LNCaP clone FGC (cell line): ENCODE measurements at regions not wholly inside any gene's neighbourhood (a gene's known extent, or its start where the extent isn't known, plus 50 kb on each side); places are given as distances from the start of the nearest gene placed in this dataset.

Source experiments
- DNase-seq: peaks from one replicate; pipeline ENCODE4 v3.0.0-alpha.2; 2011; ENCODE audit warnings: low read depth
- H3K4me3 ChIP-seq: 2 replicates; pipeline ENCODE4 v1.5.1; 2011; ENCODE audit warnings: mild to moderate bottlenecking, low read depth, low read length, control low read depth
- CTCF ChIP-seq: IDR thresholded peaks from 2 replicates; pipeline ENCODE4 v1.5.1; 2012; ENCODE audit warnings: mild to moderate bottlenecking; ENCODE audit not compliant: control insufficient read depth, insufficient read depth; ENCODE audit errors: extremely low read depth

DNA sequence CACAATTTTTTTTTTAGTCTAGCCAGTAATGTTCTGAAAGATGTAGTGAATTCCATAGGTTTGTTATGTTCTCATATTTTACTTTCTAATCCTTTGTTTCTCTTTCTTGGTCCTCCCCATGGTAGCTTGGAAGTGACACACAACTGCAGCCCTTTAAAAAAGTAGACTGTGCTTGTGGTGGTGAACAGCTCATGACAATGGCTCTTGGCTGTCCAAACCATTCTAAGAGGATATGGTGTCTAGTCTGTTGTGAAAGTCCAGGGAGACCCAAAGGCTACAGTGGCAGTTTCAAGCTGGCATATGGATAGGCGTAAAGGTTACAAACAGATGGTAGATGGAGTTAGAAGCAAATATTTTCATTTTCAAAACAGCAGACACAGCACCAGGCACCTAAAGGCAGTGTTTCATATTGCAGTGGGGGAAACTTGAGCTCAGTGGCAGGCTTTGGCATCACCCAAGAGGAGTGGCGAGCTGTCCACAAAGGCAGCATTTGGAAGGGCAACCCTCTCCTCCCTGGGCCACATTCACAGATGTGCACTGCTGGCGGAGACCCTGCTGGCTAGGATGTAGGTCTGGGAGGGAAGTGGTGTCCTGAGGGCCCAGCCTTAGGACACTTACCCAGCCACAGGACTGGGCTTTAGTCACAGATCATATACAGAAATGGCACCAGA, 102.1 kb downstream of the DYRK2 start:
- TF ChIP-seq CTCF, result no peak
- DNase-seq, result no peak
- no peak overlapping the region for H3K4me3 ChIP-seq

- no peak overlapping the region for H3K4me3 ChIP-seq
- no peak for DNase-seq
- no peak for TF ChIP-seq CTCF
These were observed 102.9 kb downstream of the DYRK2 start for GRCh38 chr12:67751381-67751928.

DNA sequence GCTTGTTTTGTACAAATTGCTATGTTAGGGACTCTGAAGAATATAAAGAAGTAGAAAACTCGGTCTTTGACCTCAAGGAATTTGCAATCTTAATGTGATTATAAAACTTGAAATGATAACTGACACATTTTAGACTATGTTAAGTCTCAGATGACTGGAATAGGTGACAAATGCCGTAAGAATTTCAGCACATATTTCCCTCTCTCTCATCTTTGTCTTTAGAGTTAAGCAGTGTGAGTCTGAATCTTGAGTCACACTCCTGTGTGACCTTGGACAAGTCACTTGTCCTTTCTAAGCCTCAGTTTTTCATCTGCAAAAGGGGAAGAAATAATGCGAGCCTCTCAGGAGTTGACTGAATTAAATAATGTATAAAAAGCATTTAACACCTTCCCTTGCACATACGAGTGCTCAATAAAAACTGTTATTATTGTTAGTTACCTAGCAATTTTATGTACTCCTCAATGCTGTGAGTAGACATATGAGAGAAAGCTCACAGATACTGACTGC, 103.7 kb downstream of the DYRK2 start:
- DNase-seq, result no peak
- no peak overlapping the region for H3K4me3 ChIP-seq
- TF ChIP-seq CTCF, result no peak

DNA sequence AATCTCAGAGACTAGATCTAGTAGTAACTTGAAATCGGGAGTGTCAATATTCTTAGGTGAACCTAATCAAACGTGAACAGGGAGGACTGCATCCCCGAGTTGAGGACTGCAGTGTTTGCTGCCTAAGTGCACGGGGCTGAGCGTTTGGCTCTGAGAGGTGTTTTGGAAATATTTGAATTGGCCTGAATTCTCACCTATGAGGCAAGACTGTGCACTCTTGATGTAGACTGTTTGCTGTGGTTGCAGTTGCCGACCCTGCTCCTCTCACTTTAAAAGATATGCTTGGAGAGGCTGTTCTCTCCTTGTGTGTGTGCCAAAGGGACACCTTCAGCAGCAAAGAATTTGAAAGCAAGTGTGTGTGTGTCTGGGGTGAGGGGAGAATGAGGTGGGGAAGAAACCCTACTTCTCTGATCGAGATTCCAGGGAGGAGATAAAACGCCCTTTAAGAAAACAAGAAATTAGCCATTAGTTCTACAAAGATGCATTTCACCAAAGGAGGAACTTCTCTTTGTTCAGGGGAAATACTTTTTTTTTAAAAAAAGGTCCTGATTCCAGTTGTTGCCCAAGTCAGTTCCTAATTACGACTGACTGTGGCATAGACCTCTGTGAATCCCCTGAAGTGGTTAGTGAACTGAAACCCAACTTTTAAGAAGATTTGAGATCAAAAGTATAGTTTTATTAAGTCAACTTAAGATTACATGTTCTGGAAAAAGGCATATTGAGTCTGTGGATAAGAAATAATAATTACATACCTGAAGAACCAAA, 106.6 kb downstream of the DYRK2 start:
- no peak overlapping the region for H3K4me3 ChIP-seq
- no peak for TF ChIP-seq CTCF
- no peak for DNase-seq

DNA sequence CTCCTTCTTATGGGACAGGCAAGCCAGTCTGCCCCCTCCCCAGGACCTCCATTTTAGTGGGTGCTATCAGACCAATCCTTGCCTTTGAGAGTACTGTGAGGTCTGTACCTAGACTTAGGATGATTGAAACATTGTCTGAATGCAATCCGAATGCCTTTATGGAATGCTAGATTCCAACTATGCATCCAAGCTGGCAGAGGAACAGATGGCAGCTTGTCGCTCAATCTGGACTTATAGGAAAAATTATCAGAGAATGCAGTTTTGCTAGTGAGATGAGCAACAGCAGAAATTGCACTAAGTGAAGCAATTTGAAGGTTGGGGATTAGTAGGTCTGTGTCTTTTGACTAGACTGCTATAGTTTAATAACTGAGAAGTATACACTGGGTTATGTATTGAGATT, 109.1 kb downstream of the DYRK2 start:
- no peak for TF ChIP-seq CTCF
- no peak overlapping the region for H3K4me3 ChIP-seq
- DNase-seq, result no peak

- DNase-seq, result no peak
- no peak overlapping the region for H3K4me3 ChIP-seq
- TF ChIP-seq CTCF, result no peak
These were observed 109.6 kb downstream of the DYRK2 start for GRCh38 chr12:67758119-67758518.

DNA sequence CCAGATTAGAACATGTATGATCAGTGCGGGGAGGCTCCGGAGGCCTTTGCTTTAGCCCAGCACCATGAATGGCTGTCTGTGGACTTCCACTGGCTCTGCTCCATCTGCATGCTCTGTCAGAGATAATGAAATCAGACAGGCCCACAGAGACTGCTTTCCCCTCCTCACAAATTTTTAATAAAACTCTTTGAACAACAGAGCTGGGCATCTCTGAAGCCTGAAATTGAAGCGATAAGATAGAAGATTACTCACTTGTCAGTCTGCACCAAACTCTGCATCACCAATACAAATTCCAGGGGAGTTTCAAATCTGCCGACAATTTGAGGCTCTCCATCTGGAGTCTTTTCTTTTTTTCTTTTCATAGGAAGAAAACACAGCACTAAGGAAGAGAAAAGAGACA, 110.0 kb downstream of the DYRK2 start:
- TF ChIP-seq CTCF, result no peak
- DNase-seq, result no peak
- no peak overlapping the region for H3K4me3 ChIP-seq
